ENCODE measurements at regions not wholly inside any gene's neighbourhood (a gene's known extent, or its start where the extent isn't known, plus 50 kb on each side); places are given as distances from the start of the nearest gene placed in this dataset.
"Not testable (repeated sequence)": the region's sequence is repeated elsewhere in the genome, so short reads cannot be mapped to it uniquely, and the experiment has no call there.

DNA sequence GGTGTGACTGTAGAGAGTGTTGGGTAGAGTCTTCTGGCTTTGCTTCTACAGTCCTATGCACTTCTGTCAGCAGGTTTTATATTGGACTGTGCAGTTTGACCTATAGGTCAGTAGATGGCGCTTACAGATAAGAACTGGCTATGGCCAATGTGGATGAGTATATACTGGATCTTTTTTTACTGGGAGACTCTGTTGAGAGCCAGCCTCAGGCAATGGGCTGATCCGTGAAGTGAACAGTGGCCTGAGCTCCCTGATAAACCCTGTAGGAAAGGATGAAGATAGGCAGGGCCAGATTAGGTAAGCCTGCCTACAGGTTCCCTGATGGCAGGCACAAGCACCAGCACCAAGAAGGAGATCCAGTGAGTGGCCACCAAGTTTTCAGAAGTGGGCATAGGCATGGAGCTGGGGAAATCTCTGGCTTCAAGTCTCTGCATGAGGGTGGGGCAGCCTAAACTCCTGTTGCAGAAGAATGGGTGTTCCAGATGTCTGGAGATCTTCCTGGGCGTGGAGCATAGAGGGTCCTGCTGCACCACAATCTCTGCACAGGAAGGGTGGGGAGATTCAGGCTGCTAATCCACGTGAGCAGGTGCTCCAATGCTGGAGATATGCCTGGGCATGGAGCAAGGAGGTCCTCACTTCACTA is 326.0 kb upstream of the SGO1 start:
- DNase-seq (ENCODE audit: low read depth in 1 of 2, low spot score in 1 of 2), result no peak

GRCh38 chr3:20510396-20510795 is 324.4 kb upstream of the SGO1 start:
- DNase-seq (ENCODE audit: low read depth in 1 of 2, low spot score in 1 of 2), result no peak

GRCh38 chr3:20503394-20504082 is 317.5 kb upstream of the SGO1 start:
- DNase-seq (ENCODE audit: low read depth in 1 of 2, low spot score in 1 of 2), result no peak

DNA sequence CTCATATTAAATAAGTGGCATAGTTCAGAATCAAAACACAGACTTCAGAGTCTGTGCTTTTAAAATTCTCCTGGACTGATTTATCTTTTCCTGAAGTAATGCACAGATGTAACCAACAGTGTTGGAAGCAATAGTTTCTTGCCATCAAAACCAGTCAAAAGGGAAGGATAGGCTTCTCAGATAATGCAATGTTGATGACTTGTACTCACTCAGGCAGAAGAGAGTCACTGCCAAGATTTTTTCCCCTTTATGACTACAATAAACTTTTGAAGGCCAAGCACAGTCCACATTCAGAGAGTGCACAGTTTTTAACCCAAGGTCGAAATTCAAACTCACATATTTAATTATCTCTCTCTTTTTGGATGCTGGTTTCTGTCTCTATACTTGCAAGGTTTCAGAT is 305.0 kb upstream of the SGO1 start:
- DNase-seq (ENCODE audit: low read depth in 1 of 2, low spot score in 1 of 2), result no peak

GRCh38 chr3:20488151-20488550 is 302.1 kb upstream of the SGO1 start:
- DNase-seq (ENCODE audit: low read depth in 1 of 2, low spot score in 1 of 2), result no peak

DNA sequence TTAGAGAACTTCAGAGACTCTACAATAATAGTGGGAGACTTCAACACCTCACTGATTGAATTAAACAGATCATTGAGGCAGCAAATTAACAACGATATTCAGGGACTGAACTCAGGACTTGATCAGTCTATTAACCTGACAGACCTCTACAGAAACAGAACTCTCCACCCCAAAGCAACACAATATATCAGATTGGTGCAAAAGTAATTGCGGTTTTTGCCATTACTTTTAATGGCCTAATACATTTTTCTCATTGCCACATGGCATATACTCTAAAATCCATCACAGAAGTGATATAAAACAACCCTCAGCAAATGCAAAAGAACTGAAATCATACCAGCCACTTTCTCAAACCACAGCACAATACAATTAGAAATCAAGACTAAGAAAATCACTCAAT is 298.1 kb upstream of the SGO1 start:
- DNase-seq (ENCODE audit: low read depth in 1 of 2, low spot score in 1 of 2), result no peak

DNA sequence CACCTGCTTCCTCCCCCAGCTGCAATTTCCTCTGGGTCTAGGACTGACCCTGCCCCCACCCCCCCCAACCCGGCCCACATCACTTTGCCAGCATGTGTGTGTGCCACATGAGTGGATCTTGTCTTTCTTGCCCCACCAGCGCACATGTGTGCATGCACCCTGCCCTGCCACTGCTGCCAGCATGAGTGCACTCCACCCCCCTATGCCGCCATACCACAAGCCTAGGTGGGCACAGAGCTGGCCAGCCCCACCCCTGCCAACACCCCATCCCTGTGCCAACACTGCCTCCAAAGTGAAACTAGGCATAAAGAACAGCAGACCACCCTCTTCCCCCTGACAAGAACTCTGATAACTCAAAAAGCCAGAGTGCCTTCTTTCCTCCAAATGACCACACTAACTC is 296.3 kb upstream of the SGO1 start:
- no peak for DNase-seq (ENCODE audit: low read depth in 1 of 2, low spot score in 1 of 2)

GRCh38 chr3:20480786-20481365 is 294.9 kb upstream of the SGO1 start:
- DNase-seq (ENCODE audit: low read depth in 1 of 2, low spot score in 1 of 2), result no peak

DNA sequence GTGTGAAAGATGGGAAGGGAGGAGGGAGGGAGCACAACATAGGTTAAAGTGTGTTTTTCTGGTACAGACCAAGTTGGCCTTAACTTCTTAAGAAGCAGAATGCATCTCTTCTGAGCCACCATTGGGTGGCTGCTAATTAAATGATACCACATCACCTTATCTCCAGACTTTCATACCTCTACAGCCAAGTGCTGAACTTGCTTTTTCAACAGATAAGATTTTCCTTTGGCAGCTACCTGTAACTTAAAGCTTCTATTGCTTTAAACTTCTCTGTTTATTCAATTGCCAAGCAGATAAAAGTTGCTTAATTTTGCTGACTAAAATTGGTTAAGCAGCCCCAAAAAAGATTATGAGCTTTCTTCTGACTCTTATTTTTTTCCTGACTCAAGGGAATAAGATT is 292.4 kb upstream of the SGO1 start:
- DNase-seq (ENCODE audit: low read depth in 1 of 2, low spot score in 1 of 2), result no peak

DNA sequence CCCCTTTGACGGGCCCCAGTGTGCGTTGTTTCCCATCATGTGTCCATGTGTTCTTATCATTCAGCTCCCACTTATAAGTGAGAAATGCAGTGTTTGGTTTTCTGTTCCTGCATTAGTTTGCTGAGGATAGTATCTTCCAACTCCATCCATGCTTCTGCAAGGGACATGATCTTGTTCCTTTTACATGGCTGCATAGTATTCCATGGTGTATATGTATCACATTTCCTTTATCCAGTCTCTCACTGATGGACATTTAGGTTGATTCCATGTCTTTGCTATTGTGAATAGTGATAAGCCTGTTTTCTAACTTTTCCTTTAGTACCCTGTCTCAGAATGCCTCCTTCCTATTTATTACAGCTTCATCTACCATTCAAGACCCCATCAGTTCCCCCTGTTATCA is 278.2 kb upstream of the SGO1 start:
- DNase-seq (ENCODE audit: low read depth in 1 of 2, low spot score in 1 of 2), result not testable (repeated sequence)

DNA sequence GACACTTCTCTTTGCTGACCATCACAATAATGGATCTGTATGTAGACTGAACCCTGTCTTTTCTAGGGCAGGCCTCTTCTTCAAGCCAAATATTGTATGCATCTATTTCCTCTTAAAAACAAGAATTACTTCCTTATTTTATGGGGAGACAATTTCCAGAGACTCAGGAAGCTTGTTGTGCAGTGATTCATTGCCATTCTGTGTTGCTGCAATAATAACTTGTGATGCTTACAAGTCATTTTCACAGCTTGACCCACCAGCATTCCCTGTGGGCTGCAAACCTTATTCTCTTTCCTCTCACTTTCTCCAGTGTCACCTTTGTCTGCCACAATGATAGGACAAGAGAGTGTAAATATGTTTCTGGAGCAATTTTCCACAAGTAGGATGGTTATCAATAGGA is 276.7 kb upstream of the SGO1 start:
- no peak for DNase-seq (ENCODE audit: low read depth in 1 of 2, low spot score in 1 of 2)

- DNase-seq (ENCODE audit: low read depth in 1 of 2, low spot score in 1 of 2), result no peak
Measured at GRCh38 chr3:20462226-20462625, 276.2 kb upstream of the SGO1 start.

GRCh38 chr3:20458994-20459716 is 273.1 kb upstream of the SGO1 start:
- no peak for DNase-seq (ENCODE audit: low read depth in 1 of 2, low spot score in 1 of 2)

GRCh38 chr3:20456511-20456910 is 270.5 kb upstream of the SGO1 start:
- no peak for DNase-seq (ENCODE audit: low read depth in 1 of 2, low spot score in 1 of 2)

DNA sequence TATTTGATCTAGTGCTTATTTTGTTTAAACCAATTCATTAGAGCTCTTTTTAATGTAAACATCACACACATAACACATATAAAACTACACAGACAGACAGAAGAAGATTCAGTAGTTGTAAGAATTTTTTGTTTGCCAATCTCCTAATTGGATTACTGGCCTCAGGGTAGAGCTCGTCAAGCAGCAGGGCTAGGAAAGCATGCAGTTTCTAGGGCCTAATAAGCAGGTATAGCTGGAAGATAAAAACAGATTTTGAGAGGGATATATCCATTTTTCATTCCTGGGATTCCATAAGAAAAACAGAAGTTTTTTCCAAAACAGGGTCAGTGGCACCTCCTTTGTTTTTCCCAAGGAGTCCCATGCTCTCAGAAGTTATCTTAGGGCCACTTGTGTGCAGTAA is 265.2 kb upstream of the SGO1 start:
- DNase-seq (ENCODE audit: low read depth in 1 of 2, low spot score in 1 of 2), result no peak

DNA sequence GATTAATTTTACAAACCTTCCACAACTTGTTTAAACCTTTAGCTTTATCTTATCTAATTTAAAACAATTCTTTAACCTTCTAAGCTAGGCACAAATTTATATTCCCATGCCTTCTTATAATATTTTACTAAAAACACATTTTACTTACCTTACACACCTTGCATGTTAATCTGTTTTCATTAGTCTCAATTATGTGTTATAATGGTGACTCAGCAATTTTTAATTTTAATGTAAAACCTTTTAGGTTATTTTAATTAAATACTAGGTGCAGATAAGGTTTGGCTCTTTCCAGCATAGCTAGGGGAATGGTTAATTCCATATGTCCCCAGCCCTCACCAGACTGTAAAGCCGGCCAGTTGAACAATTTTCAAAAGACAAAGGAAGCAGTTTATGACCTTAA is 264.6 kb upstream of the SGO1 start:
- DNase-seq (ENCODE audit: low read depth in 1 of 2, low spot score in 1 of 2), result no peak

- no peak for DNase-seq (ENCODE audit: low read depth in 1 of 2, low spot score in 1 of 2)
Measured at GRCh38 chr3:20442846-20443245, 256.8 kb upstream of the SGO1 start.

- DNase-seq (ENCODE audit: low read depth in 1 of 2, low spot score in 1 of 2), result not testable (repeated sequence)
Measured at GRCh38 chr3:20427268-20427667, 241.3 kb upstream of the SGO1 start.

GRCh38 chr3:20425138-20425537 is 239.1 kb upstream of the SGO1 start:
- DNase-seq (ENCODE audit: low read depth in 1 of 2, low spot score in 1 of 2), result no peak

- DNase-seq (ENCODE audit: low read depth in 1 of 2, low spot score in 1 of 2), result no peak
Measured at GRCh38 chr3:20424086-20424485, 238.1 kb upstream of the SGO1 start.

DNA sequence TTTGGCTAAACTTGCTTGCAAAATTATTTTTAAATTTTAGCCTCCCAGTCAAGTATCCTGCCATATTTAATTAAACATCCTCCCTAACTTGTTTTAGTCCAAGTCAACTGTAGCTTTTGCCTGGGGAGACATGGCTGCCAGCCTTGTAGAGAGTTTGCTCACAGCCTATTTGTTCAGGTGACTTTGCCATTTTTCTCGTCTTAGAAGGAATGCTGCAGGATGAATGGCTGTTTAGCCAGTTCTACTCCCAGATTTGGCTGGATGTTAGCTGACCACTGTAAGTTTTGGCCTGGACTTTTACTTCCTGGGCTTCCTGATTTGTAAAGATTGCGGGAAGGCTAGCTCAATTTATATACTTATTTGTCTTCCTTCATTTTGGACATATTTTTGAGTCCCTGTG is 236.4 kb upstream of the SGO1 start:
- no peak for DNase-seq (ENCODE audit: low read depth in 1 of 2, low spot score in 1 of 2)
